ENCODE measurements at regions not wholly inside any gene's neighbourhood (a gene's known extent, or its start where the extent isn't known, plus 50 kb on each side); places are given as distances from the start of the nearest gene placed in this dataset.

GRCh38 chrX:13476384-13476783 is 93.0 kb upstream of the EGFL6 start:
- TF ChIP-seq CTCF (IDR thresholded peaks at IDR 0.05) (no peak), POLR2A (IDR thresholded peaks at IDR 0.05) (no peak)

Data from adrenal gland (tissue), 5 donors.